NCI-H2029 (cell line): ENCODE measurements at regions not wholly inside any gene's neighbourhood (a gene's known extent, or its start where the extent isn't known, plus 50 kb on each side); places are given as distances from the start of the nearest gene placed in this dataset.
A peak's percentile ranks its signal among the peaks of the same experiment; 100 is the strongest.

Experiments
- DNase-seq: peaks from one replicate; lab custom pipeline; 2025; lab: John Stamatoyannopoulos, UW

DNA sequence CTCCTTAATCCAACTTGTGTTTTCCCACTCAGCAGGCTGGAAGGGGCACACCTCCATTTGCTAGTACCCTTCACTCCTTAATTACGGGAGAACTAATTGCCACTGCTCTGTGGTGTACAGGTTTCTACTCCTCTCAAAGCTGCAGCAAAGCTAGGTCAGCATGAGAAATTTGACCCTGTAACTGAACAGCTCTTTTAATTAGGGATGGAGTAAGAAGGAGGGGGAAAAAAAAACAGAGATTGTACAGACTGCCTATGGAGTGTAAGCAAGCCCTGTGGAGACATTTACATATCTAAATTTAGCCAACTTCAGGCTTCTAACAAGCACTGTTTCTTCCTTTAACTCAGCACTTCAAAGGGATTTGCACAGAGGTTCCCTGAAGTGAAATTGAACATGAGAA lies 629.7 kb upstream of the SETBP1 start:
- no peak for DNase-seq

DNA sequence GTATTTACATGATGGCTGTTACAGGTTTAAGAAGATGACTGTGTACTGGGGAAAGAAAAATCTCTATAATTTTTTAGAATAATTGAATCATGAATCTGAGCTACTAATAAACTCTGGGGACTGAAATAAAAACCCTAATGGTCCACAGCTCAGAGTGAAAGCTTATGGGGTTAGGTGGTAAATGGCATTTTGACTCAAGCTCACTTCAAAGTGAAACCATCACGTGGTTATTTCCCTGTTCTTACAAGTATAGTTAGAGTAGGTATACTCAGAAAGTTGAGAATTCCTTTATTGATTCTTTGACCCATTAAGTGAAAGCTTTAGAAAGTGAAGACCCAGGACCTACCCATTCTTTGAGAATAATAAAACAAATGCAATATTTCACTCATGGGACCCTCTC lies 626.2 kb upstream of the SETBP1 start:
- no peak for DNase-seq

DNA sequence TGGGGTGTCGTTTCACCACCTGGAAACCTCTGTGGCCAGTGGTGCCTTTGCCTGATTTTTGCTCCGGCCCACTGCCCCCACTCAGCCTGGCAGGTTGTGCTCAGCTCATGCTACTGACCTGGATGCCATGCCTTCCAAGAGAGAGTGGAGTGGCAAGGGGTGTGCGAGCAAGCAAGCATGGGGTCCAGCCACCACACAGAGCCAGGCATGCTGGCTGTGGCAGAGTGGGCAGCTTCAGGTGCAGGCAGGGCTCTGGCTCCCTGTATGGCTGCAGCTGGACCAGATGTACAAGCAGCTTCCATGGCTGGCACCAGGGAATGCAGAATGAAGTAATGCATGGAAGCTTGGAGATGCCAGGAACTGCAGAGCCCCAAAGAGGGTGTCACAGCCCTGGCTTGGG lies 620.5 kb upstream of the SETBP1 start:
- no peak for DNase-seq

DNA sequence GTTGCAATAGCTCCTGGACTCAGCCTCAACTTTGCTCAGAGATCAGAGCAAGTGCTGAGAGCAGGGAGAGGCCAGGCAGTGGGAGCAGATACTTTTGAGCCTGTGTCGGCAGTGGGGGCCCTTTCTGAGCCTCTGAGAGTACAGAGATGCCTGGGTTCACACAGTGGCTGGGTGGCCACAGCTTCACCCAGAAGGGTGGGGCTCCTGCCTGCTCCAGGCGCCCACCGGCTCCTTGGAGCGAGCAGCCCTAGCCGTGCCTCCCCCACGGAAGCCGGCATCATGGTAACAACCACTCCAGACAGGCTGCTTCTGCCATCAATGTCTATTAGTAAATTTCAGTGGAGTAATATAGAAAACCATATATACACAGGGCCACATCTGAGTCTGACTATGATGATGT lies 619.2 kb upstream of the SETBP1 start:
- no peak for DNase-seq

DNA sequence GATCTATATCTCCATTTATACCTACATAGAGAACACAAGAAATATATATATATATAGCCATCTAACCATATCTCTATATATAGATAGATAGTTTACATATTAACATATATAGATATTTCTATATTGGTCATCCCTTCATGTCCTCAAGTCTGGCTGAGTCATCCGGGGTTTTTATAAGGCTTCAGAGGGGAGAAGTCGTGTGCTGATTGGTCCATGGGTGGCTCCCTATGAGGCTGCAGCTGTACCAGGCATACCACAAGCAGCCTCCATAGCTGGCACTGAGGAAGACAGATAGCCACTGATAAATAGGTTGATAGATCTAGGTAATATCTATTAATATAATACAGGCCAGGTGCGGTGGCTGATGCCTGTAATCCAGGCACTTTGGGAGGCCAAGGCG lies 618.3 kb upstream of the SETBP1 start:
- no peak for DNase-seq

DNA sequence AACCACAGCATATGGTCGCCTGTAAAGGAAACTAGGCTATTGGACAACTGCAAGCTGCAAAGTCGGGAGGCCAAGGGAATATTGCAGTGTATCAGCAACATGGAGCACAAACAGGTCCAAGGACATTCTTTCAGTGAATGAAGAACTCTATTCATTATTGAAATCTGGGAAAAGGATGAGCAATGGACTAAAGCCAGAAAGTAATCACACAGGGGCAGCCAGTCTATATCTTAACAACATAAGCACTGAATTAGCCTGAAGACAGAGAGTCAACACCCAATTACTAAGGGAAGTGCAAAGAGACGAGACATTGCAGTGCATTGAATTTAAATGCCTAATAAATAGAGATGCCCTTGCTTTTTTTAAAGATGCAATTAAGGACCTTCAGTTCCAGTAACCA lies 615.5 kb upstream of the SETBP1 start:
- no peak for DNase-seq

DNA sequence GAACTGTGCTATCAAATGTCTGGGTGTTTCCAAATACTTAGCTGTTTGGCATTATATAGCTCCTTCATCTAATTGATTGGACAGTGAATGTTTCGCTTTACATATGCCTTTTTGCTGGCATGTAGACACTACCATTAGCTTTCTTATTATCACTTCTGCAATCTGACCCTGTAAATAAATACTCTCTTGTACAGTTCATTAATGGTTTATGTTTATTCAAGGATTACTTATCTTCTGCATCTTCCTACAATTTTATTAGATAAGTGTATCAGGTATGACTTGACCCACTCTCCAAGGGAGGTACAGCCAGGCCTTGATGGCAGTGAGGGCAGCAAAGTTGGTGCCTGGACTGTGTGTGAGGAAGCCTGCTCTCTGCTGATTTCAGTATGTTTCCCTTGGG lies 614.1 kb upstream of the SETBP1 start:
- no peak for DNase-seq

DNA sequence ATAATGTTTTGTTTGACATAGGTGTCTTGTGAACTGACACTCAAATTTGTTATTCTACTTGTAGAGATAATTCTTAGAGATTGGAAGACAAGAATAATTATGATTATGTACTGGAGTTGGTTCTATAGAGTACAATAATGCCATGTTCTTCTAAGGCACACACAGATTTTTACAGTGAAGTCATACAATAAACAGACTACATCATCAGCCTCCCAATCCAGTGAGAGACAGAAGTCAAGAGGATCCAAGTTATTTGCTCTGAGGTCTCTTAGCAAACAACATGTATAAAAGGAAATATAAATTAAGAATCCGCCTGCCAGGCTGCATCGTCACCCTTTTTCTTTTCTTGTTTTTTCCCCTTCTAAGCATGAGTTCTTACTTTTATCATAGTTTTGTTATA lies 613.5 kb upstream of the SETBP1 start:
- peak; percentile 30 for DNase-seq

DNA sequence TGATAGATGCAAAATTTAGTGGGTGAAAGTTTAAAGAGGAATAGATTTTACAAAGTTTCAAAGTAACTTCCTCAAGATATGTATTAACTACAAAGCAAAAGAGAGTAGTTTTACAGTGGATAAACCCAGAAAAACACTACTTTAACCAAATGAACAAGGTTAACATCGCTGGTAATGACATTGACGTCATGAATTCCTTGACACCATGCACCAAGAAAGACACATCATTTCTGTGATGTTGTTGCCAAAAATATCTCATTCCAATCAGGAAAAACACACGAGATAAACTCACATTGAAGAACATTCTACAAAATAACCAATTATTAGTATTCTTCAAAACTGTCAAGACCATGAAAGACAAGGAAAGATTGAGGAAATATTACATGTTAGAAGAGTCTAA lies 605.6 kb upstream of the SETBP1 start:
- DNase-seq = no peak

DNA sequence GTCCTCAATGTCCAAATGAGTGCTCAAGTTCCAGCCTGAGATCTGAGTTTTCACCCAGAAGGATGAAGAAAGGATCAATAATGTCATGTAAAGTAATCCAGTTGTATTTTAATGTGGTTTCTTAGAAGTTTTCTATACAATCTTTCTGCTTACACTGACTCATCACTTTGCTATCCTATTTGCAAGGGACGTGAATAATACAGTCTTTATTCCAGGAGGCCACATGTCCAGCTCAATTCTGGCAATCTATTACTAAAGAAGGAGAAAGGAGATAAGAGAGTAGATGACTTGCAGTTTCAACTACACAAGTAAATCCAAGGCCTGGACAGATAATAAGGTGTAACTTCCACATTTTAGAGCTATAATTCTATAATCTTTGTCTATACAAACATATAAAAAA lies 601.1 kb upstream of the SETBP1 start:
- DNase-seq = no peak

DNA sequence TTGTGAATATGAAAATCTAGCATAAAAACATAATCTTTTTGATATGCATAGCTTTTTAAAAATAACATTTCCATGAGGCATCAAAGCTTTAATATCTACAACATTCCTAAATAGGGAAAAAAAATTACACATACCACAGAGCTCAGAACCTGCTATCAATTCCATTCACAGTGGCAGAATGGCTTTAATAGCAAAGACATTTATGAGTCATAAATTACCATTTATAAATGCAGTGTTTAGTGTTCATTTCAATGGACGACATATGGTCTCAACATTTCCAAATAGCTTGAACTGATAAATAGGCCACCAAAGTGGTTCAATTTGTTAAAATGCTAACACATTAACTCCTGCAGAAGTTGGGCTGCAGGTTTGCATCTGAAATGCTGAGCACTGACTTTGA lies 600.6 kb upstream of the SETBP1 start:
- no peak for DNase-seq

DNA sequence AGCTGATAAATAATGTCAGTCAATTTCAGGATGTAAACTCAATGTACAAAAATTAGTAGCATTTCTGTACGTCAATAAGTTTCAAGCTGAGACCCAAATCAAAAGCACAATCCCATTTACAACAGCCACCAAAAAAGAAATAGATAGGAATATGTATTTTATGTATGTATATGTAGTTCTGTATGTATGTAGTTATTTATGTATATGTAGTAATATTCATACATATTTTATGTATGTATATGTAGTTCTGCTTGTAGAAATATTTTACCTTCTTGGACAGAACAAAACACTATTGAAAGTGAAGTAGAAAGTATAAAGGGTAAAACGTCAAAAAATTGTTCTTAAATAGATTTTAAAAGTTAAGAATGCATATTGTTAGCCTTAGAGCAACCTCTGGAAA lies 591.0 kb upstream of the SETBP1 start:
- no peak for DNase-seq

DNA sequence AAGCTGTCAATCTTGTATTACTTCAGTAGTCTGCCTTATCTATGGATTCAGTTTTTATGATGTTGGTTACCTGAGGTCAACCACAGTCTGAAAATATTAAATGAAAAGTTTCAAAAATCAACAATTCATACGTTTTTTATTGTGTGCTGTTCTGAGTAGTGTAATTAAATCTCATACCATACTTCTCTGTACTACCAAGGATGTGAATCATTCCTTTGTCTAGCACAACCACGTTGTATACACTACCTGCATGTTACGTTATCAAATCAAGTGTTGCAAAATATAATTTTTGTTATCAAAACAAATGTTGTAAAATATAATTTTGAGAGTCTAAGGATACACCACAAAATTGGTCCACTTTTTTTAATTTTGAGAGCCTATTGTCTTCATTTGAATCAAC lies 590.2 kb upstream of the SETBP1 start:
- DNase-seq = no peak

DNA sequence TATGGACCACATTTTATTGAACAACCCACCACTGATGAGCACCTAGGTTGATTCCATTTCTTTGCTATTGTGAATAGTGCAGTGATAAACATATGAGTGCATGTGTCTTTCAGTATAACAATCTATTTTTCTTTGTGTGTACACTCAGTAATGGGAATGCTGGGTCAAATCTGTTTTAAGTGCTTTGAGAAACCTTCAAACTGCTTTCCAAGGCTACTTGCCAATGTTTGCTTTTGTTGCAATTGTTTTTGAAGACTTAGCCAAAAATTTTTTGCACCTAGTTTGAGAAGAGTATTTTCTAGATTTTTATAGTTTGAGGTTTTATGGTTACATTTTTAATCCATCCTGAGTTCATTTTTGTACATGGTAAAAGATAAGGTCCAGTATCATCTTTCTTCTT lies 587.4 kb upstream of the SETBP1 start:
- DNase-seq = no peak

DNA sequence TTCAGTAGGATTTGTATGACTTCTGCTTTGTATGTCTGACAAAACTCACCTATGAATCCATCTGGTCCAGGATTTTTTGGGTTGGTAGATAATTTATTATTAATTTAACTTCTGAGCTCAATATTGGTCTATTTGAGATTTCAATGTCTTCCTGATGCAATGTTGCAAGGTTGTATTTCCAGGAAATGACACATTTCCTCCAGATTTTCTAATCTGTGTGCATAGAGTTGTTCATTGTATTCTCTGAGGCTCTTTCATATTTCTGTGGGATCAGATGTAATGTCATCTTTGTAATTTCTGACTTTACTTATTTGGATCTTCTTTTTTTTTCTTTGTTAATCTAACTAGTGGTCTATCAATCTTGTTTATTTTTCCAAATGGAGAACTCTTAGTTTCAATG lies 584.7 kb upstream of the SETBP1 start:
- DNase-seq = no peak

DNA sequence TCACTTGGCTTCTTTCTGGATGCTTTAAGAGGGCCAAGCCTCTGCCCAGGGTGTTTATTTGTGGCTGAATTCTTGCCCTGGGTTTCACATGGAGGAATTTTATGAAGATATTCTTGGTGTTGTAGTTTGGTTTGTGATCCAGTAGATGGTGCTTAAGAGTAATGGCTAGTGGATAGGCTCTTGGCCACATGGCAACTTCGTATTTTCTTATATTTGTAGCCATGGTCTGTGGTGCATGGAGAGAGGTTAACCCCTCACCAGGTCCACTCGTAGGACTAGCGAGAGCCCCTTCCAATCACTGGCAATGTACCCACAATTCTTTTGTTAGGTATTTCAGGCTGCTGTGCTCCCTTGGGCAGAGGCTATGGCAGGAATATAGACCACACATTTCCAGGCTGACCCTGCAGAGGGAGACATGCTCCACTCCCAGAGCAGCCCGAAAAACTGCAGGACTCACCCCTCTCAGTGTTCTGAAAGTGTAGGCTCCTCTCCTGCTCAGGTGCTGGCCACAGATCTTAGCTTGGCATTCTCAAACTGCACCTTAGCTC lies 582.1 kb upstream of the SETBP1 start:
- no peak for DNase-seq

DNA sequence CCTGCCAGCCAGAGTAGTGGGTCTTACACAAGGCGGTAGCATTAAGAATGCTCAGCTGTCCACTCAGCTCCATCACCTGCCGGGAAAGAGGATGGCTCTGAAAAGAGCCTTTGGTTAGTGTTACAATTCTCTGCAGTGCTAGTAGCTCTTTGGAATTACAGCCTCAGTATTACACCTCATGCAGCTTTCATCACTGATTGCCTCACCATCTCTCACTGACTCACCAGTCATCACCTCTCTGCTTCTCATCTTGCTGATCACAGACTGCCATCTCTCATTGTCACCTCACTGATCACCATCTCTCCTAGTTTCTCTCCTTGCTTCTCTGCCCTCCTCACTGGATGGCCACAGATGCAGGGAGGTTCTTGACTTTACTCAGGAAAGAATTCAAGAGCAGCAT lies 573.5 kb upstream of the SETBP1 start:
- DNase-seq = no peak

DNA sequence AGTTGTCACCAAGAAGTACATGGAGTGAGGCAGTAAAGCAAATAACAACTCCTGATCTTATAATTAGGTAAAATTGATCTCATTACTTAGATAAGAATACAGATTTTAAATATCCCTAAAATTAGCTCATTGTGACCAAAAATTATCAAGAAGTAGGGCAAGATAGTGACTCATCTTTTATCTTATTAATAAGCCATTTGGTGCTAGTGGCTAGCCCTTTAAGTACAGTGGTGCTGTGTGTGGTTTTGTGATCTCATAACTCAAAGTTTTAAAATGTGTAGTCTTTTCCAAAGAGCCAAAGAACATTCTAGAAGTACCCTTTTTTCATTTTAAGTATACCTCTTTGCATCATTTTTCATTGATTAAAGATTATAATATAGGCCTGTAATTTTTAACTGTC lies 569.4 kb upstream of the SETBP1 start:
- no peak for DNase-seq

DNA sequence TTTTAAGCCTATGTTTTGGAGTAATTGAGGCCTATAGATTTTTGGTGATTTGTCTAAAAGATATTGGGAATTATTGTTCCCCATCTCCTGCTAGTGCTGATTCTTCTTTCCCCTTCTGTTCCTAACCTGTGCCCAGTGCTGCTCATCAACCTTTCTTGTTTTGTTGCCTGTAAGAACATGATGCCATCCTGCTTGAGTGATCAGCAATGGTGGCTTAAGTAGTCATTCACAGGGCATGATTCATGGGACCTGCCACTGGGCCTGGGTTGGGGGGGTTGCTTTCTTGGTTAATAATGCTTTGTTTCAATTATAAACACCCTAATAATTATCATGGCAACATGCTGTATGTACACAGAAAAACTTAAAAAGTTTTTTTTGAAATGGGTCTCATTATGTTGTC lies 562.9 kb upstream of the SETBP1 start:
- DNase-seq = no peak

DNA sequence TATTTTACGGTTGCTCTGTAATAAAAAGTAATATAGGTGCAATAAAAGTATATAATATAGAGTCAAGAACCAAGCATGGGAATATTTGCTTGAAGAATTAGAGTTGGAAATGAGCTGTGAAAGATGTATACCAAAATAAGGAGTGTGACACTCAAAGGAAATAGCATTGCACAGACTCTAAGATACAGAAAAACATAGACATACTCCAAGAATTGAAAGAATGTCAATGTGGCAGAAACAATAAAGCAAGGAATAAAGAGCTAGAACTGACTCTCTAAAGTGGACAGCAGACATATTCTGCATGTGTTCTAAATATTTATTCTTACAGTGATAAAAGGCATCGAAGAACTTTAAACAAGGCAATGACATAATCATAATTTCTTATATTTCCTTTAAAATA lies 561.1 kb upstream of the SETBP1 start:
- DNase-seq = no peak

DNA sequence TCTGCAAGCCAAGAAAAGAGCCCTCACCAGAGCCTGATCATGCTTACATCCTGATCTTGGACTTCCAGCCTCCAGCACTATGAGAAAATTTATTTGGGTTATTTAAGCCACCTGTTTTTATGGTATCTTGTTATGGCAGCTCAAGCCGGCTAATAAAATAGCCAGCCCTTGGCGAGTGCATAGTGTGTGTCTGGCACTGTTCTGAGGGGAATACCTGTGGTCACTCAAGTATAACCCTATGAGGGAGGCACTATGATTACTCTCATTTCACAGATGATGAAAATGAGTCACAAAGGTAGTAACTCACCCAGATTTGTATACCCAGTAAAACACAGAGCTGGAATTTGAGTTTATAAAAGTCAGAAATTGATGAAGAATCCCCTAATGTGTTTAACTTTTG lies 556.9 kb upstream of the SETBP1 start:
- DNase-seq = no peak

DNA sequence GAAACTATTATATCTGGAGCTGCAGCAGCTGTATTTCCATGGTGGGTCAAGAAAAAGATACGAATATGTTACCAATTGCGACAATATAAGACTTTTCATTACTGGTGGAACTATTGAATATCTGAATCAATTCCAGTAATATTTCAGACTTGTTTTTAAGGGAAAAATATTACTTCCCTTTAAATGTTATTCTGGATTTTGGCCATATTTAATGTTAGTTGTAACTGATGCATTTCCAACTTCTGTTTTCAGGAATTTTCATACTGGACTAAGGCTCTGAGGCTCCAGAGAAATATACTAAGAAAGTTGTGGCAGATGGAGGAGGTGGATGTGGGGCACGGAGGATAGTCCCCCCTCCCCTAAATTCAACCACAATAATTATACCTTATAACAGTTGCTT lies 555.2 kb upstream of the SETBP1 start:
- no peak for DNase-seq

DNA sequence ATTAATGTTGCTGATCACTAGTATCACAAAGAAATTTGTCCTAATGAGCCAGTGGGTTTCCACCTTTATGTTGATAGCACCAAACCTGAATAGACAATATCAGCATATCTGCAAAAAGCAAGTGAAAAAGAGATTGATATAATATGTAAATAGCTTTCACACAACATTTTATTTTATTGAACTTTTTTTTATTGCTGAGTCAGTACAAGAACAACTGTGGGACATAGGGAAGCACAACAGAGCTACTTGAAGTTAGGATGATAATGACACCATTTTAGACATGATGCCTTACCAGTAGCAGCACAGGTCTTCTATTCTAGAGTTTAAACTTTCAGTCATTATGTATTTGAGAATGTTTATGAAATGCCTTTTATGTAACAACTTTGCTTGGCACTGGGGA lies 554.1 kb upstream of the SETBP1 start:
- DNase-seq = no peak

DNA sequence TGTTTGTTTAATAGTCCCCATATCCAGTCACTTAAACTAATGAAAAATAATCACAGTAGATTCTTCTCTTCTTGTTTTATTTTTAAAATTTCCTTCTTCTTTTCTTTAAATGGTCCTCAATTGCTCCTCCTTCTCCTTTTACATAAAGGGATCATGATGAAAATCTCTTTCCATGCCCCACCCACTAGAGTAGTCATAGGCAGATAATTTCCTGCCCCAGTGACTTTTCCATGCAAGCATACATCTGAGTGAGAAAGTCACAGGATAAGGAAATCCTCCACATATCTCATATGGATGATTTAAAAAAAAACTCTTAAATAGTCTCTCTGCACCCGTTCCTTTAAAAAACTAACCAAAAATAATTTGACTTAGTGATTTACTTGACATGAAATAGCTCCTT lies 552.3 kb upstream of the SETBP1 start:
- no peak for DNase-seq

DNA sequence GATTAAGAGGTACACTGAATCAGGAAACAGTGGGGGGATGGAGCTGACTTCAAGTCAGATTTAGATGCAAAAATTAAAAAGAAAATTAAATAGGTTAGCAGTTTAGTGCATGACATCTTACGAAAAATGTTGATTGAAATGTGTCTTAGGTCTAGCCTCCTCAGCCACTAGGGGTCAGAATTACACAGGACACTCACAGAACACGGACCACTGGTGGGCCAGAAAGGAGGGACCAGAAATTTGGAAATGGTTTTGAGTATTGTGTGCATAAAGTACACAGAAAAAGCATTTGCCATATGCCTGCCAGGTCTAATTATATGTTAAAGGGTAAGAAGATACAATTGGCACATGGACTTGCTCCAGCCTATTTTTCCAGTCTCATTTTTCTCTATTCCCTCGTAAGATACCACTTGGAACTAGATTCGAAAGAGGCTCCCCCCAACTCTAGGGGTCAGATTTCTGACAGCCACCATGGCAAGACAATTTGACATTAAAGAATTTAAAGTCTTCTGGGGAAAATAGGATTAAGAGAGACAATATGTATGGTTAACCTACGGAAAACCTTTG lies 550.2 kb upstream of the SETBP1 start:
- DNase-seq = peak; percentile 22
